ENCODE measurements at regions not wholly inside any gene's neighbourhood (a gene's known extent, or its start where the extent isn't known, plus 50 kb on each side); places are given as distances from the start of the nearest gene placed in this dataset.

DNA sequence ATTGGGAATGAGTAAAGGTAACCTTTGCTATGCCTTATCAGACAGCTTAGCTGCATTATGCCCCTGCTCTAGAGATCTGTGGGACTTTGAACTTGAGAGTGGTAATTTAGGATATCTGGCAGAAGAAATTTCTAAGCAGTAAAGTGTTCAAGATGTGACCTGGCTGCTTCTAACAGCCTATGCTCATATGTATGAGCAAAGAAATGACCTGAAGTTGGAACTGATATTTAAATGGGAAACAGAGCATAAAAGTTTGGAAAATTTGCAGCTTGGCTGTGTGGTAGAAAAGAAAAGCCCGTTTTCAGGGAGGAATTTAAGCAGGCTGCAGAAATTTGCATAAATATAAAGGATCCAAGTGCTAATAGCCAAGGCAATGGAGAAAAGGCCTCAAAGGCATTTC lies 90.4 kb downstream of the HHIPL2 start:
- no peak for TF ChIP-seq EZH2phosphoT487 (IDR thresholded peaks at IDR 0.05; ENCODE audit: borderline replicate concordance, low read length)
- TF ChIP-seq, protein P1, sequence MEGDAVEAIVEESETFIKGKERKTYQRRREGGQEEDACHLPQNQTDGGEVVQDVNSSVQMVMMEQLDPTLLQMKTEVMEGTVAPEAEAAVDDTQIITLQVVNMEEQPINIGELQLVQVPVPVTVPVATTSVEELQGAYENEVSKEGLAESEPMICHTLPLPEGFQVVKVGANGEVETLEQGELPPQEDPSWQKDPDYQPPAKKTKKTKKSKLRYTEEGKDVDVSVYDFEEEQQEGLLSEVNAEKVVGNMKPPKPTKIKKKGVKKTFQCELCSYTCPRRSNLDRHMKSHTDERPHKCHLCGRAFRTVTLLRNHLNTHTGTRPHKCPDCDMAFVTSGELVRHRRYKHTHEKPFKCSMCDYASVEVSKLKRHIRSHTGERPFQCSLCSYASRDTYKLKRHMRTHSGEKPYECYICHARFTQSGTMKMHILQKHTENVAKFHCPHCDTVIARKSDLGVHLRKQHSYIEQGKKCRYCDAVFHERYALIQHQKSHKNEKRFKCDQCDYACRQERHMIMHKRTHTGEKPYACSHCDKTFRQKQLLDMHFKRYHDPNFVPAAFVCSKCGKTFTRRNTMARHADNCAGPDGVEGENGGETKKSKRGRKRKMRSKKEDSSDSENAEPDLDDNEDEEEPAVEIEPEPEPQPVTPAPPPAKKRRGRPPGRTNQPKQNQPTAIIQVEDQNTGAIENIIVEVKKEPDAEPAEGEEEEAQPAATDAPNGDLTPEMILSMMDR (IDR thresholded peaks at IDR 0.05; ENCODE audit: low read depth, low read length, poor library complexity, severe bottlenecking) = no peak
